NCI-H460 (cell line): ENCODE measurements at regions not wholly inside any gene's neighbourhood (a gene's known extent, or its start where the extent isn't known, plus 50 kb on each side); places are given as distances from the start of the nearest gene placed in this dataset.
"Not testable (repeated sequence)": the region's sequence is repeated elsewhere in the genome, so short reads cannot be mapped to it uniquely, and the experiment has no call there.

ENCODE experiments used
- DNase-seq: peaks from one replicate; pipeline ENCODE4 v3.0.0-alpha.2; 2016; ENCODE audit warnings: low read depth; ENCODE audit errors: extremely low read depth

- DNase-seq = no peak
Measured at GRCh38 chr12:25424211-25424731, 128.8 kb downstream of the LMNTD1 start.

- DNase-seq = no peak
Measured at GRCh38 chr12:25423355-25424050, 129.6 kb downstream of the LMNTD1 start.

- DNase-seq = no peak
Measured at GRCh38 chr12:25422241-25422640, 130.8 kb downstream of the LMNTD1 start.

GRCh38 chr12:25421651-25422167, 131.4 kb downstream of the LMNTD1 start:
- no peak for DNase-seq

GRCh38 chr12:25420116-25420515, 133.0 kb downstream of the LMNTD1 start:
- no peak for DNase-seq

- DNase-seq = no peak
Measured at GRCh38 chr12:25419595-25419994, 133.5 kb downstream of the LMNTD1 start.

GRCh38 chr12:25417071-25417470, 136.0 kb downstream of the LMNTD1 start:
- DNase-seq = no peak

GRCh38 chr12:25416516-25416915, 136.6 kb downstream of the LMNTD1 start:
- DNase-seq = no peak

GRCh38 chr12:25415004-25415403, 138.1 kb downstream of the LMNTD1 start:
- no peak for DNase-seq

GRCh38 chr12:25412735-25413134, 140.3 kb downstream of the LMNTD1 start:
- DNase-seq = no peak

- no peak for DNase-seq
Measured at GRCh38 chr12:25404955-25405354, 148.1 kb downstream of the LMNTD1 start.

- no peak for DNase-seq
Measured at GRCh38 chr12:25401547-25402345, 151.0 kb upstream of the KRAS start.

GRCh38 chr12:25397001-25397400, 146.3 kb upstream of the KRAS start:
- DNase-seq = no peak

GRCh38 chr12:25395227-25395626, 144.5 kb upstream of the KRAS start:
- no peak for DNase-seq

GRCh38 chr12:25394775-25395174, 144.0 kb upstream of the KRAS start:
- DNase-seq = not testable (repeated sequence)

- DNase-seq = no peak
Measured at GRCh38 chr12:25394025-25394424, 143.3 kb upstream of the KRAS start.

GRCh38 chr12:25391346-25391745, 140.6 kb upstream of the KRAS start:
- DNase-seq = not testable (repeated sequence)

- DNase-seq = no peak
Measured at GRCh38 chr12:25388183-25388582, 137.5 kb upstream of the KRAS start.

- no peak for DNase-seq
Measured at GRCh38 chr12:25387732-25388050, 137.0 kb upstream of the KRAS start.

GRCh38 chr12:25386831-25387731, 136.4 kb upstream of the KRAS start:
- peak; percentile 83 for DNase-seq

GRCh38 chr12:25384893-25385248, 134.1 kb upstream of the KRAS start:
- DNase-seq = no peak
